Neural cell (in vitro differentiated cells): ENCODE measurements at regions not wholly inside any gene's neighbourhood (a gene's known extent, or its start where the extent isn't known, plus 50 kb on each side); places are given as distances from the start of the nearest gene placed in this dataset.

Experiments
- H2AFZ ChIP-seq: fragments of 200-600, 300-800 bp; sonication (generic), shearing (Covaris generic); 2 replicates; pipeline ENCODE4 v1.6.0; 2014; ENCODE audit warnings: low read depth, mild to moderate bottlenecking, antibody characterized with exemption, low read length, moderate library complexity
- H3F3A ChIP-seq: fragments of 200-600 bp; shearing (Covaris generic); 2 replicates; pipeline ENCODE4 v1.6.1; 2016; ENCODE audit warnings: mild to moderate bottlenecking, moderate library complexity, mixed read lengths, antibody characterized with exemption, low read length; ENCODE audit not compliant: insufficient read depth, poor library complexity, severe bottlenecking
- H3K27ac ChIP-seq: fragments of 200-600, 300-800 bp; sonication (generic), shearing (Covaris generic); 2 replicates; pipeline ENCODE4 v1.5.1; 2014; ENCODE audit warnings: mild to moderate bottlenecking, low read length, moderate library complexity
- H3K27me3 ChIP-seq: fragments of 300-800, 200-600 bp; sonication (generic), shearing (Covaris generic); 2 replicates; pipeline ENCODE4 v1.6.0; 2014; ENCODE audit warnings: mild to moderate bottlenecking, low read depth, low read length, moderate library complexity; ENCODE audit not compliant: insufficient read depth
- H3K36me3 ChIP-seq: fragments of 300-800, 200-600 bp; sonication (generic), shearing (Covaris generic); 2 replicates; pipeline ENCODE4 v1.5.1; 2014; ENCODE audit warnings: mild to moderate bottlenecking, antibody characterized with exemption, low read length, moderate library complexity; ENCODE audit not compliant: insufficient read depth
- H3K4me2 ChIP-seq: fragments of 300-800, 200-600 bp; sonication (generic), shearing (Covaris generic); 2 replicates; pipeline ENCODE4 v1.6.0; 2014; ENCODE audit warnings: mild to moderate bottlenecking, low read length
- H3K4me3 ChIP-seq: fragments of 300-800, 200-600 bp; sonication (generic), shearing (Covaris generic); 2 replicates; pipeline ENCODE4 v1.5.1; 2014; ENCODE audit warnings: mild to moderate bottlenecking, low read length, moderate library complexity
- H3K79me2 ChIP-seq: fragments of 200-600 bp; shearing (Covaris generic); replicated peaks from 2 replicates; pipeline ENCODE4 v1.6.0; 2014; ENCODE audit warnings: mild to moderate bottlenecking, low read length, moderate library complexity; ENCODE audit not compliant: insufficient read depth
- H3K9ac ChIP-seq: fragments of 300-800, 200-600 bp; sonication (generic), shearing (Covaris generic); 2 replicates; pipeline ENCODE4 v1.6.1; 2016; ENCODE audit warnings: mild to moderate bottlenecking, low read length, mixed read lengths
- H3K9me2 ChIP-seq: fragments of 200-600 bp; shearing (Covaris generic); 2 replicates; pipeline ENCODE4 v1.6.1; 2016; ENCODE audit warnings: mild to moderate bottlenecking, low read length, mixed read lengths; ENCODE audit not compliant: insufficient read depth
- H3K9me3 ChIP-seq: fragments of 200-600, 300-800 bp; sonication (generic), shearing (Covaris generic); 2 replicates; pipeline ENCODE4 v1.6.1; 2016; ENCODE audit warnings: mild to moderate bottlenecking, mixed run types, low read length, moderate library complexity, mixed read lengths
- H4K20me1 ChIP-seq: fragments of 200-600 bp; shearing (Covaris generic); 2 replicates; pipeline ENCODE4 v1.6.1; 2016; ENCODE audit warnings: mild to moderate bottlenecking, mixed run types; ENCODE audit not compliant: insufficient read depth
- EP300 ChIP-seq: fragments of 450-650 bp; conservative IDR thresholded peaks from 2 replicates; pipeline ENCODE4 v1.6.1; 2014; ENCODE audit warnings: antibody characterized with exemption, mild to moderate bottlenecking, moderate library complexity; ENCODE audit not compliant: poor library complexity, severe bottlenecking
- EZH2 ChIP-seq: fragments of 200-600, 300-800 bp; shearing (Covaris generic), sonication (generic); IDR thresholded peaks from 2 replicates; pipeline ENCODE4 v1.6.1; 2014; ENCODE audit warnings: antibody characterized with exemption, low read length, borderline replicate concordance, mild to moderate bottlenecking; ENCODE audit not compliant: insufficient read depth, poor library complexity, severe bottlenecking
- MXI1 ChIP-seq: fragments of 450-650 bp; conservative IDR thresholded peaks from 2 replicates; pipeline ENCODE4 v1.6.1; 2014; ENCODE audit warnings: antibody characterized with exemption, mild to moderate bottlenecking; ENCODE audit not compliant: poor library complexity, severe bottlenecking
- POLR2AphosphoS5 ChIP-seq: IDR thresholded peaks from 2 replicates; pipeline ENCODE4 v1.6.1; 2012
- RAD21 ChIP-seq: fragments of 450-650 bp; conservative IDR thresholded peaks from 2 replicates; pipeline ENCODE4 v1.6.1; 2014; ENCODE audit warnings: antibody characterized with exemption, mild to moderate bottlenecking, moderate library complexity
- SMC3 ChIP-seq: fragments of 450-650 bp; conservative IDR thresholded peaks from 2 replicates; pipeline ENCODE4 v1.6.1; 2014; ENCODE audit warnings: antibody characterized with exemption, mild to moderate bottlenecking, moderate library complexity; ENCODE audit not compliant: poor library complexity
- TAF1 ChIP-seq: IDR thresholded peaks from 2 replicates; pipeline ENCODE4 v1.6.1; 2012; ENCODE audit warnings: low read depth
- TF ChIP-seq, protein P1 (sequence below): IDR thresholded peaks from 2 replicates; pipeline ENCODE4 v1.6.1; 2012; ENCODE audit warnings: borderline replicate concordance
- TF ChIP-seq, protein P2 (sequence below): fragments of 450-650 bp; IDR thresholded peaks from 2 replicates; pipeline ENCODE4 v1.5.1; 2014; ENCODE audit warnings: antibody characterized with exemption, mild to moderate bottlenecking, moderate library complexity; ENCODE audit not compliant: poor library complexity, severe bottlenecking

DNA sequence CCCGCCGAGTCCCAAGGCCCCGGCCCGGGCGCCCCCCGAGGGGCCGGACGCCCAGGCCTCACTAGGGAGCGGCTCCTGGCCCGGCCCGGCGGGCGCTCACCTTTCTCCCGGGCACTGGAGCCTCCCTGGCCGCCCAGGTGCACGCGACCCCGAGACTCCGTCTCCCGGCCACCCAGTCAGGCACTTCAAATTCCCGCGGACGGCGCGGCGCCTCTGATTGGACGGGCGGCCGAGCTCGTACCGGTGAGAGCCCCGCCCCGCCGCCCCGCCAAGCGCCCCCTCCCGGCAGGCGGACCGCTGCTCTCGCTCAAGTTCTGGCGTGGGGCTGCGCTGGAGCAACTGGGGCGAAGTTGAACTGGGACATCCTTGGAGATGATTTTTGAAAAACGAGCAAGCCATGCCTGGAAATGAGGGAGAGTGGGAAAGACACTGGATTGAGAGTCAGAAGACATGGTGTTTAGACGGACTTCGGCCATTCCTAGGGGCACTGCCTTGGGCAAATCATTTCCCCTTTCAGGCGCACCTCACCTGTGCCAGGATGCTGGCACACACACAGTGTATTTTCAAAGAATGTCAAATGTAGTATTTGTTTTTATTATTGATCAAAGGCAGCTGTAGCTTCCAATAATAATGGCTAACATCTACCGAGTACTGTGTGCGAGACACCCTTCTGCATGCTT lies 485.3 kb downstream of the UQCRFS1 start:
- Histone ChIP-seq H3K9me2 (no peaks in the 10 kb centered on the region), H3K27me3 (peaks cover 23% of the 10 kb centered on the region), H3K79me2 (no peaks in the 10 kb centered on the region), H3K9ac (no peak overlapping the region), H3K4me2 (no peak overlapping the region), H3K9me3 (no peaks in the 10 kb centered on the region), H3K27ac (no peak overlapping the region), H3K36me3 (no peaks in the 10 kb centered on the region), H4K20me1 (no peaks in the 10 kb centered on the region), H2AFZ (no peak overlapping the region), H3F3A (no peaks in the 10 kb centered on the region), H3K4me3 (peak overlapping the region; percentile 62)
- TF ChIP-seq MXI1 (peak; percentile 67), RAD21 (no peak), TAF1 (no peak), EZH2 (no peak), POLR2AphosphoS5 (no peak)
- TF ChIP-seq, protein P1, sequence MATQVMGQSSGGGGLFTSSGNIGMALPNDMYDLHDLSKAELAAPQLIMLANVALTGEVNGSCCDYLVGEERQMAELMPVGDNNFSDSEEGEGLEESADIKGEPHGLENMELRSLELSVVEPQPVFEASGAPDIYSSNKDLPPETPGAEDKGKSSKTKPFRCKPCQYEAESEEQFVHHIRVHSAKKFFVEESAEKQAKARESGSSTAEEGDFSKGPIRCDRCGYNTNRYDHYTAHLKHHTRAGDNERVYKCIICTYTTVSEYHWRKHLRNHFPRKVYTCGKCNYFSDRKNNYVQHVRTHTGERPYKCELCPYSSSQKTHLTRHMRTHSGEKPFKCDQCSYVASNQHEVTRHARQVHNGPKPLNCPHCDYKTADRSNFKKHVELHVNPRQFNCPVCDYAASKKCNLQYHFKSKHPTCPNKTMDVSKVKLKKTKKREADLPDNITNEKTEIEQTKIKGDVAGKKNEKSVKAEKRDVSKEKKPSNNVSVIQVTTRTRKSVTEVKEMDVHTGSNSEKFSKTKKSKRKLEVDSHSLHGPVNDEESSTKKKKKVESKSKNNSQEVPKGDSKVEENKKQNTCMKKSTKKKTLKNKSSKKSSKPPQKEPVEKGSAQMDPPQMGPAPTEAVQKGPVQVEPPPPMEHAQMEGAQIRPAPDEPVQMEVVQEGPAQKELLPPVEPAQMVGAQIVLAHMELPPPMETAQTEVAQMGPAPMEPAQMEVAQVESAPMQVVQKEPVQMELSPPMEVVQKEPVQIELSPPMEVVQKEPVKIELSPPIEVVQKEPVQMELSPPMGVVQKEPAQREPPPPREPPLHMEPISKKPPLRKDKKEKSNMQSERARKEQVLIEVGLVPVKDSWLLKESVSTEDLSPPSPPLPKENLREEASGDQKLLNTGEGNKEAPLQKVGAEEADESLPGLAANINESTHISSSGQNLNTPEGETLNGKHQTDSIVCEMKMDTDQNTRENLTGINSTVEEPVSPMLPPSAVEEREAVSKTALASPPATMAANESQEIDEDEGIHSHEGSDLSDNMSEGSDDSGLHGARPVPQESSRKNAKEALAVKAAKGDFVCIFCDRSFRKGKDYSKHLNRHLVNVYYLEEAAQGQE = no peak
- TF ChIP-seq, protein P2, sequence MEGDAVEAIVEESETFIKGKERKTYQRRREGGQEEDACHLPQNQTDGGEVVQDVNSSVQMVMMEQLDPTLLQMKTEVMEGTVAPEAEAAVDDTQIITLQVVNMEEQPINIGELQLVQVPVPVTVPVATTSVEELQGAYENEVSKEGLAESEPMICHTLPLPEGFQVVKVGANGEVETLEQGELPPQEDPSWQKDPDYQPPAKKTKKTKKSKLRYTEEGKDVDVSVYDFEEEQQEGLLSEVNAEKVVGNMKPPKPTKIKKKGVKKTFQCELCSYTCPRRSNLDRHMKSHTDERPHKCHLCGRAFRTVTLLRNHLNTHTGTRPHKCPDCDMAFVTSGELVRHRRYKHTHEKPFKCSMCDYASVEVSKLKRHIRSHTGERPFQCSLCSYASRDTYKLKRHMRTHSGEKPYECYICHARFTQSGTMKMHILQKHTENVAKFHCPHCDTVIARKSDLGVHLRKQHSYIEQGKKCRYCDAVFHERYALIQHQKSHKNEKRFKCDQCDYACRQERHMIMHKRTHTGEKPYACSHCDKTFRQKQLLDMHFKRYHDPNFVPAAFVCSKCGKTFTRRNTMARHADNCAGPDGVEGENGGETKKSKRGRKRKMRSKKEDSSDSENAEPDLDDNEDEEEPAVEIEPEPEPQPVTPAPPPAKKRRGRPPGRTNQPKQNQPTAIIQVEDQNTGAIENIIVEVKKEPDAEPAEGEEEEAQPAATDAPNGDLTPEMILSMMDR = peak; percentile 54

DNA sequence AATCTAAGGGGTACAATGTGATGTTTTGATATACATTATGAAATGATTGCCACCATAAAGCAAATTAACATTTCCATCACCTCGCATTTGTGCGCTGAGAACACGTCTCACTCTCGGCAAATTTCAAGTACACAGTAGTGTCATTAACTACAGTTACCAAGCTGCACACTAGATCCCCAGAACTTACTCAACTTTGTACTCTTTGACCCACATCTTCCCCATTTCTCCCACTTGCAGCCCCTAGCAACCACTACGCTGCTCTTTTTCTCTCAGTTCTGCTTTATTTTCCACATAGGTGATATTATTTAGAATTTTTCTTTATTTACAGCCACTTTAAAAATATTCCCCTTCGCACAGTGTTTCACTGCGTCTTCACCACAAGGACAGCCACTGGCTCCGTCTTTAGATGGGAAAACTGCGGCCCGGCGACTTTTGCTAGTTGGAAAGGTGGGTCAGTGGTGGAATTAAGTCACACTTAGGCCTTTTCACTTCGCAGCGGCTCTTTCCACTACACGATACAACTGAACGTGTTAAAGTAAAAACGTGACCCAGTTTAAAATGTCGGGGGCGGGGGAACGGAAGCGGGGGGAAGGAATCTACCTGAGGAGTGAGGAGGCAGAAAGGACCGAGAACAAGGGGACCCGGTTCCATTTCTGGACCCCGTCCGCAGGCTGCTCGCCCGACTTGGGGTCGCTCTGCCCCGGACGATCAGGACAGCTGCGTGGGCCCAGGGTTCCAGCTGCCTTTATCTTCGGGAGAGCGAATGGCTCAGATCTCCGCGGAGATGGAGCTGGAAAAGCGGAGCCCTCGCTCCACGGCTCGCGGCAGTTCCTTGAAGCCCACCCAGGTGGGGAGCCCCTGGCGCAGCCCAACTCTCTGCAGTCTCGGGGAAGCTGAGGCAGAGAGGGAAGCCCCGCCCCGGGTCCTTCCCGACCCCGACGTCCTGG lies 486.1 kb downstream of the UQCRFS1 start:
- H3K9me2 ChIP-seq = no peaks in the 10 kb centered on the region
- H3K27ac ChIP-seq = no peak overlapping the region
- no peak overlapping the region for H2AFZ ChIP-seq
- no peaks in the 10 kb centered on the region for H3K79me2 ChIP-seq
- no peaks in the 10 kb centered on the region for H3F3A ChIP-seq
- H3K9me3 ChIP-seq = no peaks in the 10 kb centered on the region
- no peak overlapping the region for H3K9ac ChIP-seq
- peaks cover 23% of the 10 kb centered on the region for H3K27me3 ChIP-seq
- H3K4me3 ChIP-seq = peak overlapping the region; percentile 62
- no peak overlapping the region for H3K4me2 ChIP-seq
- TF ChIP-seq EP300 = no peak
- TF ChIP-seq RAD21 = no peak
- no peak for TF ChIP-seq POLR2AphosphoS5
- TF ChIP-seq SMC3 = no peak
- TF ChIP-seq, protein P1 = no peak
- TF ChIP-seq EZH2 = no peak
- TF ChIP-seq MXI1 = no peak
- TF ChIP-seq, protein P2 = no peak
- no peaks in the 10 kb centered on the region for H3K36me3 ChIP-seq
- no peaks in the 10 kb centered on the region for H4K20me1 ChIP-seq
